ENCODE measurements at regions not wholly inside any gene's neighbourhood (a gene's known extent, or its start where the extent isn't known, plus 50 kb on each side); places are given as distances from the start of the nearest gene placed in this dataset.
"Not testable (repeated sequence)": the region's sequence is repeated elsewhere in the genome, so short reads cannot be mapped to it uniquely, and the experiment has no call there.

DNA sequence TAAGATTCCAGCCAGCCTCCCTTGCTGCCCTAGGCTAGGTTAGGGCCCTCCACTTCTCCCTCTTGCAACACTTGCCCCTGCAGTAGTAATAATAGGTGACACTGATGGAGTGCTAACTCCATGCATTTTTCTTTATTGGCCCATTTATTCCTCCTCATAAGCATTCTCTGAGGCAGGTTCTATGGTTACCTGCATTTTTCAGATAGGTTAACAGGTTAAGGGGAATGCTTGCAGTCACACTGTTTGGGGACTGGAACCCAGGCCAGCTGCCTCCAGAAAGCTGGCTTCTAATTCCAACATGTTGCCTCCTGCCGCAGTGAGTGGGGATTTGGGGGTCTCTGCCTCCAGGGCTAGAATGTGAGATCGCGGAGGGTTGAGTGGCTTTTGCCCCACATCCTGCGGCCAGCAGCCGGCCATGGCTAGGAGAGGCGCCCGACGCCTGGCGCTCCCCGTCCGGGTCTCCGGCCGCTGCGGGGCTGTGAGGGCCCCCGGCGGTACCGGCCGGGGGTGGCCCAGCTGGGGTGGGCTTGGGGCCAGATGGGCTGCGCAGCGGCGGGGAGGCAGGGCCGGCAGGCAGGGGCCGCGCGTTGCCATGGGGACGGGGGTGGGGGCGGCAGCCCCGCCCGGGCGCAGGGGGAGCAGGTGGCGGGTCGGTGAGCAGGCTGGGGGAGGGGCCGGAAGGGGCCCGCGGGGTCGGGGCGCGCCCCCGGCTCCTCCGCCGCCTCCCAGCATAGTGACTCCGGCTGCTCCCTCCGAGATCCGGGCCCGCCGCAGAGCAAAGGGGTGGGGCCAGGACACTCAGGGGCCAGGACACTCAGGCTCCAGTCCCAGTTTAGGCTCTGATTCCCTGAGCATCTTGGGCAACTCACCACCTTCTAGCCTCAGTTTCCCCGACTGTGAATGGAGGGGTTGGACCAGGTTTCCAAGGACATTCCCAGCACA lies 68.4 kb upstream of the SSBP3 start:
- DNase-seq (ENCODE audit: low spot score) = peak; percentile 85

GRCh38 chr1:54471588-54471987 lies 65.4 kb upstream of the SSBP3 start:
- DNase-seq (ENCODE audit: low spot score) = no peak

- not testable (repeated sequence) for DNase-seq (ENCODE audit: low spot score)
Observed at GRCh38 chr1:54469444-54469843, 63.2 kb upstream of the SSBP3 start.

DNA sequence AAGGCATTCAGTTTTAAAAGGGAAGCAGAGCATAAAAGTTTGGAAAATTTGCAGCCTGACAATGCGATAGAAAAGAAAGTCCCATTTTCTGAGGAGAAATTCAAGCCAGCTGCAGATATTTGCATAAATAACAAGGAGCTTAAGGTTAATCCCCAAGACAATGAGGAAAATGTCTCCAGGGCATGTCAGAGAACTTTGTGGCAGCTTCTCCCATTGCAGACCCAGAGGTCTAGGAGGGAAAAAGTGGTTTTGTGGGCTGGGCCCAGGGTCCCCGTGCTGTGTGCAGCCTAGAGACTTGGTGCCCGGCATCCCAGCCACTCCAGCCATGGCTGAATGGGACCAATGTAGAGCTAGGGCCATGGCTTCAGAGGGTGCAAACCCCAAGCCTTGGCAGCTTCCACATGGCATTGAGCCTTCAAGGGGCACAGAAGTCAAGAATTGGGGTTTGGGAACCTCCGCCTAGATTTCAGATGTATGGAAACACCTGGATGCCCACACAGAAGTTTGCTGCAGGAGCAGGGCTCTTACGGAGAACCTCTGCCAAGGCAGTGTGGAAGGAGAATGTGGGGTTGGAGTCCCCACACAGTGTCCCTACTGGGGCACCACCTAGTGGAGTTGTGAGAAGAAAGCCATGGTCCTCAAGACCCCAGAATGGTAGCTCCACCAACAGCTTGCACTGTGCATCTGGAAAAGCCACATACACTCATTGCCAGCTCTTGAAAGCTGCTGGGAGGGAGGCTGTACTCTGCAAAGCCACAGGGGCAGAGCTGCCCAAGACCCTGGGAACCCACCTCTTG lies 62.3 kb upstream of the SSBP3 start:
- peak; percentile 40 for DNase-seq (ENCODE audit: low spot score)

DNA sequence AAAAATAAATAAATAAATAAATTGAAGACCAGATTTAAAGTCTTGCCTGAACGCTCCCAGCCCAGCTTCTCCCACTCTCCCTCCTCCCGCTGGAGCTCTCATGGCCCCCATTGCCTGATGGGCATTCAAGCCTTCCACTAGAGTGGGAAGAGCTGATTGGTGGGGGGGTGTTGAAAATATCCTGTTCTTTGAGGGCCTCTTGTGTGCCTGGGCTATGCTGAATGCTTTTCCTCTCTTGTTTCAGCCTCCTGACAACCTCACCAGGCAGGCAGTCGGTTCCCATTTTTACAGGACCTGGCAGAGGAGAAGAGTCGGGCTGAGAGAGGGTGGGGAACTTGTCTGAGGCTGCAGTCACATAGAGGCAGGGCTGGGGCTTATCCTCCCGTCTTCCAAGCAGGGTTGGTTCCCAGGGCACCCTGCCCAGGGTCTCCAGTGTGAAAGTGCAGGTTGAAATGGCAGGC lies 59.2 kb upstream of the SSBP3 start:
- DNase-seq (ENCODE audit: low spot score) = peak; percentile 48

DNA sequence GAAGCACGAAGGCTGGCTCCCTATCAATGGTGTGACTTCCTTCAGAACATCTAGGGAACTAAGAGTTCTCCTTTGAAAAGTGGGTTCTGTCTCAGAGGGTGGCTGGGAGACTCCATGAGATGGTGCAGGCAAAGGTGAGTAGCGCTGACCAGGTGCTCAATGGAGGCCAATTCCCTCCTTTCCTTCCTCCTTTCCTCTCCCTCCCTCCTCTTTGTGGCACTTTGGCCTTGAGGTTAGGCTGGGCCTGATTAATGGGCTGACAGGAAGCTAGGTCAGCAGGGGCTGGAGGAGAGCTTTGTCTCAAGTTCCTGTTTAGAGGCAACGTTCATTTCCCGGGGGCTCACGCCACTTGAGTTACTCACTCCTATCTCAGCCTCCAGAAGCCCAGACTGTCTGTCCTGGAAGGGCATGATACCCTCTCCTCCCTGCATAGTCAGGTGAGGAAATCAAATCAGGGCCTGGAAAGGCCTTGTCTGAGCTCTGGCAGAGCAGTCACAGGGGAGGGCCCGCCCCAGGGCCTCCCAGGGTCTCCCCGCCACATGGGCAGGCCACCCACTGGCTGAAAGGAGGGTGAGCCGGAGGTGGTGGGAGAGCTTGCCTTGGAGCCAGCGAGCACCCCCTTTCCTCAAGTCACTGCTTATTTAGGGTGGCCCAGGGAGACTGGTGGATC lies 58.4 kb upstream of the SSBP3 start:
- DNase-seq (ENCODE audit: low spot score) = peak; percentile 51

GRCh38 chr1:54464031-54464476 lies 57.9 kb upstream of the SSBP3 start:
- no peak for DNase-seq (ENCODE audit: low spot score)

- DNase-seq (ENCODE audit: low spot score) = no peak
Observed at GRCh38 chr1:54463259-54464030, 57.3 kb upstream of the SSBP3 start.

GRCh38 chr1:54462597-54463258 lies 56.5 kb upstream of the SSBP3 start:
- DNase-seq (ENCODE audit: low spot score) = no peak

DNA sequence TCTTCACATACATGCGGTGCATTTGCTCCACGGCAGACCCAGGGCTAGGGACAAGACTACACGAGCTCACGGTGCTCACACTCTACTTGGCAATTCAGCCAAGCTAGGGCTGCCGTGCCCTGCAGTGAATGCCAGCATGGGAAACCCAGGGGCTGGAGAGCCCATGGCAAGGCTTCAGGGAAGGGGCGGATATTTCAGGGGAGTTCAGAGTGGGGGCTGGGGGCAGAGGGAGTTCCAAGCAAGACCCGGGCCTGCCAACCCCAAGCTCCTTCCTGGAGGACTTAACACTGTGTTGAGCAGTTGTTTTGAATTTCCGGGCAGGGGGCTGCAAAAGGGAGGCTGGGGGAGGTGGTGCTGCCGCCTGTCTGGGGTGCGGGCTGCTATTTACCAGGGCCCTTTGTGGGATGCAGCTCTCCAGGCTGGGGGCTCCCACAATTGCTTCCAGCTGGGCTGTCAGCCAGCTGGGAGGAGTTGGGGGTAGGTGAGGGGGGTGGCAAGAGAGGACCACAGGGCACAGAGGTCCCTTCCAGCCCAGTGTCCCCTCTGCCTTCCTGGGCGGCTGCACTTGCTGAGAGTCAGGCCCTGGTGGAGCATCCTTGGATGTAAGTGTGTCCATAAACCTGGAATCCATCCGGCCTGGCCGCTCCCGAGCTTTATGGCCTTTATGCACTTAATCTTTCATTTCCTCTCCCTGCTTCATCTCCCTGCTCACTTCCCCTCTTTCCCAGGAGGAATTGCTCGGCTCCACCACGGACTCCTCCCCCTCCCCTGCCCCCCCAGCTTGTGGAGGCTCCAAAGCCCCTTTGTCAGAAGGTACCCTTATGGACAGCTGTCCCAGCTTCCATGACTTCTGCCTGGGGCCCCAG lies 55.8 kb upstream of the SSBP3 start:
- DNase-seq (ENCODE audit: low spot score) = peak; percentile 45

GRCh38 chr1:54460861-54461387 lies 54.7 kb upstream of the SSBP3 start:
- DNase-seq (ENCODE audit: low spot score) = no peak

DNA sequence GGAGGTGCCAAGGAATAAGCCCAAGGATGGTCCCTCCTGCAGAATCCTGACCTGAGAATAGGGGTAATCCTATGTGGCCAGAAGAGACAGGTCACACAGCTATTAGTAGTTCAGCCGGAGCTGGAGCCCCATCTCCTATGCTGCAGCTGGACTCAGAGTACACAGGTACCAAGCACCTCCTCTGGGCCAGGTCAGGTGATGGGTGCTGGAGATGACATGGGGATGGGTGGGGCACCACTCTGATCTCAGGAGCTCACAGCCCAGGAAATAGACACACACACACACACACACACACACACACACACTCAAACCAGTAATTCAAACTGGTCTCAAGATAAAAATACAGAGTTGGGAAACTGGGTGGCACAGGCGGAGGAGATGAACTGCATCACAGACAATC lies 54.2 kb upstream of the SSBP3 start:
- DNase-seq (ENCODE audit: low spot score) = no peak

DNA sequence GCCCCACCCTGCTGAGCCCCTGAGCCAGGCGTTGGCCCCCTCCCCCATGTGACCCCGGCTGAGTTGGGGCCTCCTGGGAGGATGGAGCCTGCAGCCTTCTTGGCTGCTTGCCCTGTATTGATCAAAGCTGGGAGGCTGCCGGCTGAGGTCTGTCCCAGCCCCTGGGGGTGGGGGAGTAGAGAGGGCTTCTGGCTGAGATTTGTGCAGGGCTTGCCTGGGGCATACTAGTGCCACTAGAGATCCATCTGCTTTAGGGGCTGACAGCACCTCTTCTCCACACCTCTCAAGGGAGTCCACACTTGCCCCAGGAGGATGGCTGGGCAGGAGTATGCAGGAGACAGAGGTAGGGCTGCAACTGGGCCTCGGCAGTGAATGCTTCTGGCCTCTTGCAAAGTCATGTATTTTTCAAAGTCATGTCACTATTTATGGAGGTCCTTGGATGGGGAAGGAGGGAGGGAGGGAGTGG lies 53.6 kb upstream of the SSBP3 start:
- DNase-seq (ENCODE audit: low spot score) = no peak

GRCh38 chr1:54459140-54459539 lies 52.9 kb upstream of the SSBP3 start:
- no peak for DNase-seq (ENCODE audit: low spot score)

GRCh38 chr1:54456921-54457529 lies 50.8 kb upstream of the SSBP3 start:
- DNase-seq (ENCODE audit: low spot score) = no peak

DNA sequence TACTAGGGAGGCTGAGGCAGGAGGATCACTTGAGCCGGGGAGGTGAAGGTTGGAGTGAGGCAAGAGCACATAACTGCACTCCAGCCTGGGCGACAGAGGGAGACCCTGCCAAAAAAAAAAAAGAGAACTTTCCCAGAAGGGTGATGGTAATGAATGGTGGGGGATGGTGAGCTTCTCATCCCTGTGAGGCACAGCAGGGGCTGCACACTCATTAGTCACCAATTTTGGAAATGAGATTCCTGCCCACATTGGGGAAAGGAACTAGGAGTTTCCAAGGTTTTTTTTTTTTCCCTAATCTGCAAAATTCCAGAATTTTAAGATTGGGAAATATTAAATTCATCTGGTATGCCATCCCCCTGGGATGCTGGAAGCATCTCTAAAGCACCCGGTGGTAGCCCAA lies 50.2 kb upstream of the SSBP3 start:
- DNase-seq (ENCODE audit: low spot score) = no peak

All from ecto neural progenitor cell (in vitro differentiated cells).